Activated T-helper 17 cell treated with anti-CD3 and anti-CD28 coated beads, Interleukin-2, amount 50 U/mL, for 72 hours (primary cell): ENCODE measurements at regions not wholly inside any gene's neighbourhood (a gene's known extent, or its start where the extent isn't known, plus 50 kb on each side); places are given as distances from the start of the nearest gene placed in this dataset.

Experiments used
- ATAC-seq: fragments of 150-1000 bp; cut with Tn5 transposase; replicated peaks from 2 replicates; pipeline ENCODE4 v1.10.0; 2021; ENCODE audit warnings: mild to moderate bottlenecking, moderate library complexity
- H3K27ac Mint-ChIP-seq: one replicate; pipeline ENCODE4 v1.8.0; 2022; ENCODE audit warnings: mixed read lengths
- H3K27me3 Mint-ChIP-seq: one replicate; pipeline ENCODE4 v1.8.0; 2022; ENCODE audit warnings: mixed read lengths
- H3K36me3 Mint-ChIP-seq: one replicate; pipeline ENCODE4 v1.8.0; 2022; ENCODE audit warnings: low read depth, mild to moderate bottlenecking, mixed read lengths
- H3K4me1 Mint-ChIP-seq: one replicate; pipeline ENCODE4 v1.8.0; 2022; ENCODE audit warnings: mixed read lengths
- H3K4me3 Mint-ChIP-seq: one replicate; pipeline ENCODE4 v1.8.0; 2022; ENCODE audit warnings: mild to moderate bottlenecking, mixed read lengths
- H3K9me3 Mint-ChIP-seq: one replicate; pipeline ENCODE4 v1.8.0; 2022; ENCODE audit warnings: mixed read lengths

DNA sequence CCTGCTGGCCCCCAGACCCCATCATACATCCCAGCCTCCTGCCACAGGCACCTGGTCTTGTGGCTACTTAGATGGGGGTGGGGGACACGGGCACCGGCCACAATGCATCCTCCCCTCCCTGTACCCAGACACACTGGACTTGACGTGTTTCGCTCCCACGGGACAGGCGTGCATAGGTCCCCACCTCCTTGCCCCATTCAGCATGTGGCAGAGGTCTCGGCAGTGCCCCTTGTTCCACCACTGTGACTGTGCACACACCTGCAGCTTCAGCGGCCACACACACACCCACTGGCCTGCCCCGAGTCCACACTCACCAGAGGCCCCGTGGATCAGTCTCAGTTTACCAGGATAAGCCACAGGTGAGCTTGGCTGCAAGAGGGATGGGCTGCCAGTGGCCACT lies 109.6 kb downstream of the ENGASE start:
- no peaks in the 10 kb centered on the region for H3K4me1 Mint-ChIP-seq
- no peaks in the 10 kb centered on the region for H3K9me3 Mint-ChIP-seq
- no peak for ATAC-seq
- peaks cover 36% of the 10 kb centered on the region for H3K27me3 Mint-ChIP-seq
- H3K27ac Mint-ChIP-seq, result no peak overlapping the region
- H3K4me3 Mint-ChIP-seq, result no peak overlapping the region
- H3K36me3 Mint-ChIP-seq, result no peaks in the 10 kb centered on the region

DNA sequence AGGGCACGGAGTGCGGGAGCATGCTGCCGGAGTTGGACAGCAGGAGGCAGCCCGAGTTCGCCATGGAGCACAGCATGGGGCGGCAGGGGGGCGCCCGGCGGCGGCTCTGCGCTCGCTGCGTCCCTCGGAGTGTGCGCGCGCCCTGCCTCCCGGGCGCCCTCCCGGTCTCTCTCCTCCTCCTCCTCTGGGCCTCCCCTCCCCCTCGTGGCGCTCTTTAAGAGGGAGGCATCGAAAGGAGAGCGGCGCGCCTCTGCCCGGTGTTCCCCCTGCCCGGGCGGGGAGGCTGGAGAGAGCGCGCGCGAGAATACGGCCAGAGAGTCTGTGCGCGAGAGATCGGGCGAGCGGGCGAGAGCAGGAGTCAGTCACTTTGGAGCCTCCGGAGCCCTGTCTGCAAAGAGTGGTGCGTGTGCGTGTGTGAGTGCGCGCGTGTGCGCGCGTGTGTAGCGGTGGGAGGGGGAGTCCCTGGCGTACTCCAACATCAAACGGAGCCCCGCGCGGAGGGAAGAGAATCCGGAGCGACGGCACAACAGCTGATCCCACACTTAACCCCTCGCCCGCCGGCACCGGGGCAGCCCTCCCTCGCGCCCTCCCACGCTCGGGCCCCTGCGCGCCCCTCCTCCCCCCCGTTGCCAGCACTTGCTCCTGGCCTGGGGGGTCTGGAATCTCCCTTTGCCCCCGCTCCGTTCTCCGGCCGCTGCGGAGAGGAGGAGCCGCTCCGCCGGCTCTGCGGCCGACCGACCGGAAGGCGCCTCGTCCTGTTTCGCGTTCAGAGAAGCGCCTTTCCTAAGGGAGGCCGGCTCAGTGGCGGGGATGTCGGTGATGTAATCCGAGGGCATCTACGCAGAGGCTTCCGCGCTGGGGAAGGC lies 108.9 kb downstream of the ENGASE start:
- H3K4me3 Mint-ChIP-seq, result no peak overlapping the region
- peaks cover 33% of the 10 kb centered on the region for H3K27me3 Mint-ChIP-seq
- no peak for ATAC-seq
- H3K4me1 Mint-ChIP-seq, result no peaks in the 10 kb centered on the region
- H3K36me3 Mint-ChIP-seq, result no peaks in the 10 kb centered on the region
- H3K27ac Mint-ChIP-seq, result no peak overlapping the region
- no peaks in the 10 kb centered on the region for H3K9me3 Mint-ChIP-seq

DNA sequence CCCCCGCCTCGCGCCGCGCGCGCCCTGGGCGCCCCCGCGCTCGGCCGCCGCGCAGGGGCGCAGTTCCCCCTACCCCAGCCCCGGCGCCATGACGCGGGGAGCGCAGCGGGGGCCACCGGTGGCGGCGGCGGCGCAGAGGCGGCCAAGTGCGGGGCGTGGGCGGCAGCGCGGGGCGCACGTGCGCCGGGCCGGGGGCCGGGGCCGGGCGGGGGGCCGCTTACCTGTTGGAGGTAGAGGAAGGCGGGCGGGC lies 108.3 kb downstream of the ENGASE start:
- no peak for ATAC-seq
- H3K27ac Mint-ChIP-seq, result no peak overlapping the region
- no peaks in the 10 kb centered on the region for H3K4me1 Mint-ChIP-seq
- H3K36me3 Mint-ChIP-seq, result no peaks in the 10 kb centered on the region
- peaks cover 33% of the 10 kb centered on the region for H3K27me3 Mint-ChIP-seq
- H3K9me3 Mint-ChIP-seq, result no peaks in the 10 kb centered on the region
- no peak overlapping the region for H3K4me3 Mint-ChIP-seq

DNA sequence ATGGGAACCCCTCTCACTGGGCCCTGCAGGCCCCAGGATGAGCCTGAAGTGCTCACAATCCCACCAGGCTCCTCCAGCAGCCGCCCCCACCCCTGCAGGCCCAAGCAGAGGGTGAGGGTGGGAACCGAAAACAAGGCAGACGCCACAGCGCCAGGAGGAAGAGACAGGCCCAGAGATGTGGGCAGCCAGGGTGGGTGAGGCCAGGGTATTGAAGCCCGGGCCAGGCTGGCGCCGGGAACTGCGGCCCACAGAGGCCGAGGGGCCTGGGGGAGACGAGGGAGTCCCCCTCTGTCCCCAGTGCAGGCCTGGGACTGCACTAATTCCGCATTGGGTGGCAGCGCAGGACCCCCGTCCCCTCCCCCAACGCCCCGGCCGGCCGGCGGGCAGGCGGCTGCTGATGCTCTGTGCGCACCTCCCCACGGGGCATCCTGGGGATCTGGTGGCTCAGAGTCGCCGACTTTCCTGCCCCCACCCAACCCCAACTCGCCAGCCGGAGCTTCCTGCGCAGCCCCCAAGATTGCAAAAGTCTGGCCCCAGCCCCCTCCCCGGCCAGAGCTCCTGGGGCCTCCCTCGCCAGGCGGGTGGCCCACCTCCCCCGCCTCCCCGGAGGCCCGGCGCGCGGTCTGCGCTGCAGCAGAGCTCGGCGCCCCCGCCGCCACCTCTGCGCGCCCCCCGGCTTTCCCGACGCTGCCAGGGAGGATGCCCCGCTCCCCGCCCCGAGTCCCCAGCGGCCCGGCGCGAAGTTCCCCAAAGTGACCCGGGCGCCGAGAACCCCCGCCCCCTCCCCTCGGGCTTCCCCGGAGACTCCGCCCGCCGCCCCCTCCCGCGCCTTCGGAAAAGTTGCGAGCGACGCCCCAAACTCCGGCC lies 107.8 kb downstream of the ENGASE start:
- Mint-ChIP-seq H3K27me3 (peaks cover 31% of the 10 kb centered on the region), H3K4me3 (no peak overlapping the region), H3K36me3 (no peaks in the 10 kb centered on the region), H3K27ac (no peak overlapping the region), H3K4me1 (no peaks in the 10 kb centered on the region), H3K9me3 (no peaks in the 10 kb centered on the region)
- ATAC-seq, result no peak

DNA sequence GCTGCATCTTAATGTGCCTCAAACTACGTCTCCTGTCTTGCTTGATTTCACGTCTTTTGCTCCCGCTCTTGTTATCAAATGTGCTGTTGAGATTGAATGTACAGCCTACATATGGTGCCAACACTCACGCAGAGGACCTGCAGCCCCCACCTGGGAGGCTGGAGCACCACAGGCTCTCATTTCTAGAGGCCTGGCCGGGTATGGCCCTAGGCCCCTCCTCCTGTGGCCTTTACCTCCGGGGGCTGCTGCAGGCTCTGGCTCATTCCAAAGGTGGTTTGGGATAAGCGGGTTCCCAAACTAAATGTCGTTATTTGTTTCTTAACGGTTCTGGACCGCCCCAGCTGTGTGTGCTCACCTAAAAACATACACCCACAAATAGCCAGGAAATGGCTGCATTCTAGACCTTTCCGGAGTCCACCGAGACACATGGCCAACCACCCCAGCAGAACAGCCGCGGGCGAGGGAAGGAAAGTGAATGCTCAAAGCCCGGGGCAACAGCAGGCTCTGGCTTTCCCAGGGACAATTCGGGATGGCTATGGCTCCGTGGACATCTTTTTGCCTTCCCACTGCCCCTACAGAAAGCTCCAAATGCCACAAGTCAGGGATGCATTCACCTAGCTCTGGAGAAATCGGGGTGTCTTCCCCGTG lies 105.9 kb downstream of the ENGASE start:
- ATAC-seq, result no peak
- no peaks in the 10 kb centered on the region for H3K36me3 Mint-ChIP-seq
- no peaks in the 10 kb centered on the region for H3K9me3 Mint-ChIP-seq
- no peaks in the 10 kb centered on the region for H3K4me1 Mint-ChIP-seq
- H3K4me3 Mint-ChIP-seq, result no peak overlapping the region
- peaks cover 19% of the 10 kb centered on the region for H3K27me3 Mint-ChIP-seq
- no peak overlapping the region for H3K27ac Mint-ChIP-seq

DNA sequence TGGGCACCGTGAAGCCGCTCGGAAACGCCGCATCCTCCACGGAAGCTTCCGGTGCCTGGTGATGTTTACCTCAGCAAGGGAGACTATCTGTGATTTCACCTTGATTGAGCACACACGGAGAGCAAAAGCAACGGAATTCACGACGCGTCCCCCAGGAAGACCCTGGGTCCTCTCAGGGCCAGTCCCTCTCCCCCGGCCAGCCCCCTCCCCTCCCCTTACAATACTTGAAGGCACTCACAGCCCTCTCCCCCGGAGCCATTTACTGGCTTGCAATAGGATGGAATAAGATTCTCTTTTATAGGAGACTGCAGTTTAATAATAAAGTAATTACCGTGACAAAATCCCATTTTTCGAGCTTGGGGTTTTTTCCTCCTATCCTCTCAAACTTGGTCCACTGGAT lies 104.7 kb downstream of the ENGASE start:
- H3K9me3 Mint-ChIP-seq, result no peaks in the 10 kb centered on the region
- no peaks in the 10 kb centered on the region for H3K36me3 Mint-ChIP-seq
- peaks cover 10% of the 10 kb centered on the region for H3K27me3 Mint-ChIP-seq
- no peak for ATAC-seq
- H3K4me3 Mint-ChIP-seq, result no peak overlapping the region
- H3K27ac Mint-ChIP-seq, result no peak overlapping the region
- H3K4me1 Mint-ChIP-seq, result no peaks in the 10 kb centered on the region

DNA sequence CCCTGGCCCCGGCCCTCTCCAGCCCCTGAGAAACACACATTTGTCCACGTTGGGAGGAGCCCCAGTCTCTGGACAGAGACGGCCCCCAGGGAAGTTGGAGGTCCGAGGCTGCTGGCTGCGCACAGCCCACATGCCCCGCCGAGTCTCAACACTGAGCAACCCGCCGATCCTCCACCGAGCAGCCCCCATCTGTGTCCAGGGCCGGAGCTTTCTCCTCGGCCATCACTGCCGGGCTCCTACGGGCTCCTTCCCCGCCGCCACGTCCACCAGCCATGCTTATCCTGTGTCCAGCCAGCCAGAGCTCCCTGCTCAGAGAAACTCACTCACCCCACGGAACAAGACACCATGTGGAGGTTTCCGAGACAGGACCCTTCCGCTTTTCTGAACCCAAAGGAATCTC lies 103.3 kb downstream of the ENGASE start:
- Mint-ChIP-seq H3K4me1 (no peaks in the 10 kb centered on the region), H3K4me3 (no peak overlapping the region), H3K27ac (no peak overlapping the region), H3K36me3 (no peaks in the 10 kb centered on the region), H3K9me3 (no peaks in the 10 kb centered on the region), H3K27me3 (peaks cover 7% of the 10 kb centered on the region)
- ATAC-seq, result no peak

DNA sequence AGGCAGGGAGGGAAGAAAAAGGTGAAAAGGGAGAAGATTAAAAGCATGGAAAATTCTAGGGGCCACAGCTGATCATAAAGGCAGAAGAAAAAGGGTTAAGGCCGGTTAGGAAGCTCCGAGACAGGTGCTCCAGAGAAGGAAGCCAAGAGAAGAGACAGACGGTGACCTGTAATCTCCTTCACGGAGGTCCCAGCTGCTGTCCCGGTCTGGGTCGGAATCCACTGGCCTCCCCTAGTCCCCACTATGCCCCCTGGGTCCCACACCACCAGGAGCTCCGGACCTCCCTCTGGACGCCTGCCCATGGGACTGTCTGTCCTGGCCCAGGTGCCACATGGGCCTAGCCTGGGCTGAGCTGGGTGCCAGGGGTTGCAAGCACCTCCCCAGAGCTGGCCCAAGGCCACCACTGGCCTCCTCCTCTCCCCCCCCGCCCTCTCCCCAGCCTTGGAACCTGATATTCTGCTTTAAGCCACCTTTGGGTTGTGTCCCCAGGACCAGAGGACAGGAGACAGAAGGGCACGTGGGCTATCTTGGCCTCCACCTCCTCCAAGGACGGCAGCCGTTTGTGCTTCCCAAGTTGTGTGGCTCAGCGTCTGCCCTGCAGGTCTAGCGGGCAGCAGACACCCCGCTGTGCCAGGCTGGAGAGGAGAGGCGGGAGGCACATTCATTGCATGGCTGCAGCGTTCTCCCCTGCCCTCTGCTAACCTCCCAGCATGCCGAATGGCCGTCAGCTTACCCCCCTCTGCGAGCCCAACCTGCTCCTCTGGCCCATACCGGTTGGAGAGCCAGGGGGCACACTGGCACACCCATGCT lies 102.4 kb downstream of the ENGASE start:
- H3K27me3 Mint-ChIP-seq, result peaks cover 6% of the 10 kb centered on the region
- H3K4me3 Mint-ChIP-seq, result no peak overlapping the region
- no peaks in the 10 kb centered on the region for H3K9me3 Mint-ChIP-seq
- H3K4me1 Mint-ChIP-seq, result no peaks in the 10 kb centered on the region
- no peak overlapping the region for H3K27ac Mint-ChIP-seq
- ATAC-seq, result no peak
- H3K36me3 Mint-ChIP-seq, result no peaks in the 10 kb centered on the region

DNA sequence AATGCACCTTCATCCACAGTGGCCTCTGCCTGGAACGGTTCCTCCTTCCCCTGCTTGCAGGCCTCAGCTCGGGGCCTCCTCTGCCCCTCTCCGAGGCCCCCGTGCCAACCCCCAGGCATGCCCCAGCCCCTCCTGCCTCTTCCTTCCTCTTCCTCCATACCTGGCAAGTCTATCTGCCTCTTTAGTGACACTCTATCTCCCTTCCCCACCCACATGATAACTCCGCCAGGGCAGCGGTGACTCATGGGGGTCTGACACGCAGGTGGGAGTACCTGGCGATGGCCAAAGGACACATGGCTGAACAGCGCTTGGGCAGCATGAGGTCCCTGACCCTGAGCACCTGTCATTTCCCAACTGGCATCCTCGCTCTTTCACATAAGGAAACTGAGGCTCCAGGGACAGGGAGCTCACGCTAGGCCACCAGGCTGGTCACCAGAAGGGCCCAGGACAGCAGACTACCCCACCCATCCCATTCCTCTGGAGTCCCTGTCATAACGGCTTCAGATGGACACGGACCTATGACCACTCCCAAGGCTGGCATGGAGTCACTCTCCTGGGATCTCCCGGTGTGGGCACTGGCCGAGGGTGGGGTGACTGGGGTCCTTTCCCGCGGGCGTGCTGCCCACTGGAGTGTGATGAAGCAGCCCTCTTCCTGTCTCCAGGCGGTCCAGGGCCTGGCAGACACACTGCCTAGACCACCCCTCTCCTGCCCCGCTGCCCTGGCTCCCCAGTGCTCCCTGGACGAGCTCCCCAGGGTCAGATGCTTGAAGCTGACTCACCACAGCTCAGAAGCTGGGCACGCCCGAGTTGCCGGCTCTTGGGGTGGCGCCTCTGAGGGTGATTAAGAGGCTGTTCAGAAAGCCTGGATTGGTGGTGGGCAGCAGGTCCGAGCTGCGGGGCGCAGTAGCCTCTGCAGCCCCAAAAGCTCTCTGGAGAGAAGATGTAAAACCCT lies 100.6 kb downstream of the ENGASE start:
- no peak for ATAC-seq
- Mint-ChIP-seq H3K4me3 (no peak overlapping the region), H3K36me3 (no peaks in the 10 kb centered on the region), H3K27ac (no peak overlapping the region), H3K9me3 (no peaks in the 10 kb centered on the region), H3K27me3 (no peaks in the 10 kb centered on the region), H3K4me1 (no peaks in the 10 kb centered on the region)

DNA sequence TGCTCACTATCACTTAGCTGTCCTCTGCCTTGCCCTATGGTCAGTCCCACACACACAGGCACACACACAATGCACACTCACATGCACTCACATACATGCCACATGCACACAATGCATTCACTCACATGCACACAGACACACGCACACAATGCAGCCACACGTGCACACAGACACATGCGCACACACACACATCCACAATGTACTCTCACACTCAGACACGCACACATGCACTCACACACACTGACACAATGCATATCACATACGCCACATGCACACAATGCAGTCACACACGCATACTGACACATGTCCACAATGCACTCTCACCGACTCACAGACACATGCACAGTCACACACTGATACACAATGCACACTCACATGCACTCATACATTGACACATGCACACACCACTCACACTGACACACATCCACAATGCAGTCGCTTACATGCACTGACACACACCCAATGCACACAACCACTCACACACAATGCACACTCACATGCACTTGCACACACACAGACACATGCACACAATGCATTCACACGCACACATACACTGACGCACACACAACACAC lies 99.7 kb downstream of the ENGASE start:
- Mint-ChIP-seq H3K4me3 (no peak overlapping the region), H3K4me1 (no peaks in the 10 kb centered on the region), H3K27me3 (no peaks in the 10 kb centered on the region), H3K9me3 (no peaks in the 10 kb centered on the region), H3K27ac (no peak overlapping the region), H3K36me3 (no peaks in the 10 kb centered on the region)
- no peak for ATAC-seq

DNA sequence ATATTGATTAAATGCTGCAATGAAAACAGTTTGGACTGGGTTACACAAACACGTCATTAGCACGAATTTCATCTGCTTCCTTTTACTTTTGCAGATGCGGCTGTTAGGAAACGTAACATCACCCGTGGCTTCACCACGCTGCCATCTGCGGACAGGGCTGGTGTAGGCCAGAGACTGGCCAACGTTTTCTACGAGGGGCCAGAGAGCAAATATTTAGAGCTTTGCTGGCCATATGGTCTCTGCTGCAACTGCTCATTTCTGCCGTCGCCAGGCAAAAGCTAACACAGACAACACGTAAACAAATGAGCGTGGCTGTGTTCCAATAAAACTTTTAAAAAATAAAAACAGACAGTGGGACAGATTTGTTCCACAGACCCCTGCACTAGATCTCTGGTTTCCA lies 96.6 kb downstream of the ENGASE start:
- Mint-ChIP-seq H3K27me3 (no peaks in the 10 kb centered on the region), H3K36me3 (no peaks in the 10 kb centered on the region), H3K4me1 (no peaks in the 10 kb centered on the region), H3K4me3 (no peak overlapping the region), H3K27ac (no peak overlapping the region), H3K9me3 (no peaks in the 10 kb centered on the region)
- ATAC-seq, result no peak

DNA sequence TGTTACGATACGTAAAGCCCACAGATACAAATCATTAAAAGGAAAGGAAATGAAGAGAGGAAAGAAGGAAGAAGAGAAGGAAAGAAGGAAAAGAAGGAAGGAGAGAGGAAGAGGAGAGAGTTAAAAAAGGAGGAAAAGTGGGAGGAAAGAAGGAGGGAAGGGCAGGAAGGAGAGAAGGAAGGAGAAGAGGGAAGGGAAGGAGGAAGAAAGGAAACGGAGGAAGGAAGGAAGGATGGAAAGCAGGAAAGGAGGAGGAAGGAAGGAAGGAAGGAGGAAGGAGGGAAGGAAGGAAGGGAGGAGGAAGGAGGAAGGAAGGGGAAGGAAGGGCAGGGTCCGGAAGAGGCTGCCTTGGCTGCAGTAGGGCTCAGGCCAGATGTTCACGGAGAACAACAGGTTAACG lies 95.2 kb downstream of the ENGASE start:
- H3K9me3 Mint-ChIP-seq, result no peaks in the 10 kb centered on the region
- H3K27ac Mint-ChIP-seq, result no peak overlapping the region
- no peaks in the 10 kb centered on the region for H3K27me3 Mint-ChIP-seq
- no peak for ATAC-seq
- no peaks in the 10 kb centered on the region for H3K4me1 Mint-ChIP-seq
- H3K36me3 Mint-ChIP-seq, result no peaks in the 10 kb centered on the region
- H3K4me3 Mint-ChIP-seq, result no peak overlapping the region

DNA sequence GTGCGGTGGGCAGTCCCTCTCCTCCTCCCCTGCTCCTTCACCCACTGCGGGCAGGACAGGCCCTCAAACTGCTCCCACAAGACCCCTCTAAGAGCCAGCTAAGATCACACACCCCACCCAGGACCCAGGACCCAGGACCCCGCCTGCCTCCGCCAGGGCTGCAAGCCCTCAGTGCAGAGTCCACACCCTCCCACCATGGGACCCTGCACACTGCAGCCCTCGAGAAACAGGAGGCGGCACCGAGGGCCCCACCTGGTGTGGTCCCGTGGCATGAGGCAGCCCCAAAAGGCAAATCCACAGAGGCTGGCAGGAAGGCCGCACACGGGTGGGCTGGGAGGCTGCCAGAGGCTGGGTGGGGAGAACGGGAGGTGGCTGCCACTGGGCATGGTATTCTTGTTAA lies 94.7 kb downstream of the ENGASE start:
- H3K27ac Mint-ChIP-seq, result no peak overlapping the region
- no peak for ATAC-seq
- H3K27me3 Mint-ChIP-seq, result no peaks in the 10 kb centered on the region
- H3K4me1 Mint-ChIP-seq, result no peaks in the 10 kb centered on the region
- H3K4me3 Mint-ChIP-seq, result no peak overlapping the region
- H3K36me3 Mint-ChIP-seq, result no peaks in the 10 kb centered on the region
- no peaks in the 10 kb centered on the region for H3K9me3 Mint-ChIP-seq
